ENCODE measurements at regions not wholly inside any gene's neighbourhood (a gene's known extent, or its start where the extent isn't known, plus 50 kb on each side); places are given as distances from the start of the nearest gene placed in this dataset.

DNA sequence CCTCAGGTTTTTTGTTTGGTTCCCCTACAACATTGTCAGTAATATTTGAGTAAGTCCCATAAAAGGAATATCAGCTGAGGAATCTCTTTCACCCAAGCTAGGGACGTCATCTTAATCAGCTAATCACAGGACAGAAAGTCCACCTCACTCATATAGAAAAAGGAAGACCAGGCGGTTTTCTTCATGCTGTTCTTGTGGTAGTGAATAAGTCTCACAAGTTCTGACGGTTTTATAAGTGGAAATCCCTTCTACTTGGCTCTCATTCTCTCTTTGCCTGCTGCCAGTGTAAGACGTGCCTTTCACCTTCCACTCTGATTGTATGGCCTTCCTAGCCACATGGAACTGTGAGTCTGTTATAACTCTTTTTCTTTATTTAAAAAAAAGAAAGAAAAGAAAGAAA lies 308.1 kb upstream of the PFKP start:
- no peak overlapping the region for H3K27ac ChIP-seq (ENCODE audit: insufficient read depth, low read length)
- TF ChIP-seq RCOR1 (IDR thresholded peaks at IDR 0.05; ENCODE audit: insufficient replicate concordance, low read length) (no peak), MAZ (IDR thresholded peaks at IDR 0.05; ENCODE audit: borderline replicate concordance, low read depth, low read length) (no peak), POLR2A (IDR thresholded peaks at IDR 0.05; ENCODE audit: low read depth, low read length) (no peak), MAFK (IDR thresholded peaks at IDR 0.05; ENCODE audit: low read depth, low read length) (no peak), CEBPB (IDR thresholded peaks at IDR 0.05; ENCODE audit: low read depth, low read length) (no peak), ELK1 (IDR thresholded peaks at IDR 0.05; ENCODE audit: borderline replicate concordance, low read depth, low read length) (no peak)
- no CpG with 5 or more reads among the region's 4 CpGs for WGBS, 2 experiments (ENCODE audit: extremely low coverage in 2 of 2, insufficient read length in 1 of 2)

More for the DNA sequence above, 308.1 kb upstream of the PFKP start:
- Histone ChIP-seq H3K14ac (replicated peaks; ENCODE audit: low read depth, low read length) (no peak overlapping the region), H3K4me3 (ENCODE audit: insufficient read depth, low read depth, low read length) (no peak overlapping the region), H3K9me3 (ENCODE audit: control insufficient read depth, insufficient read depth, low read length) (peaks cover 18% of the 10 kb centered on the region), H2BK20ac (ENCODE audit: low read depth, low read length) (no peak overlapping the region), H3K36me3 (ENCODE audit: control insufficient read depth, insufficient read depth, low read length) (no peaks in the 10 kb centered on the region), H2BK5ac (ENCODE audit: low read depth, low read length, poor library complexity, severe bottlenecking) (no peak overlapping the region), H4K20me1 (ENCODE audit: insufficient read depth, low read length) (no peaks in the 10 kb centered on the region), H3K9ac (ENCODE audit: low read depth, low read length) (no peak overlapping the region), H3K9me1 (ENCODE audit: insufficient read depth, low read length) (no peaks in the 10 kb centered on the region), H3K27me3 (ENCODE audit: control insufficient read depth, insufficient read depth, low read length) (no peaks in the 10 kb centered on the region), H2AFZ (replicated peaks; ENCODE audit: low read length, poor library complexity) (no peak overlapping the region), H4K91ac (ENCODE audit: insufficient read depth, low read depth, low read length) (no peak overlapping the region), H3K18ac (ENCODE audit: low read depth, low read length) (no peak overlapping the region), H4K5ac (ENCODE audit: low read depth, low read length) (no peak overlapping the region), H2BK15ac (ENCODE audit: low read depth, low read length) (no peak overlapping the region), H3K23ac (ENCODE audit: low read depth, low read length) (no peak overlapping the region), H3K4ac (ENCODE audit: low read depth, low read length) (no peak overlapping the region), H3K56ac (ENCODE audit: extremely low read depth, insufficient read depth, low read length) (no peak overlapping the region), H3K79me1 (ENCODE audit: low read depth in 1 of 2, low read length in 2 of 2) (no peaks in the 10 kb centered on the region), H2AK9ac (replicated peaks; ENCODE audit: low read depth, low read length, poor library complexity) (no peak overlapping the region), H3K4me2 (ENCODE audit: low read depth, low read length) (no peak overlapping the region), H4K8ac (ENCODE audit: low read depth in 2 of 2, low read length in 2 of 2) (no peak overlapping the region), H2AK5ac (ENCODE audit: low read depth, low read length) (no peak overlapping the region), H2BK120ac (ENCODE audit: low read depth, low read length) (no peak overlapping the region), H3K4me1 (ENCODE audit: control insufficient read depth, insufficient read depth, low read length) (no peaks in the 10 kb centered on the region)
- dilution Hi-C loops (cut with HindIII; ENCODE audit: low sequenced_read_pairs, unreplicated experiment), result no loop called here
- ChIA-PET POLR2A (ENCODE audit: unreplicated experiment) (no interaction called here), CTCF (no interaction called here)
- BruUV-seq (replicated peaks), result no TSS peak
- DNase-seq, result no peak
- ATAC-seq (ENCODE audit: low read depth), result no peak
- intact Hi-C loops (cut with micrococcal nuclease), result no loop called here
- in situ Hi-C loops (cut with MboI; ENCODE audit: low sequenced_read_pairs), result no loop called here
